ENCODE measurements at regions not wholly inside any gene's neighbourhood (a gene's known extent, or its start where the extent isn't known, plus 50 kb on each side); places are given as distances from the start of the nearest gene placed in this dataset.
"Not testable (repeated sequence)": the region's sequence is repeated elsewhere in the genome, so short reads cannot be mapped to it uniquely, and the experiment has no call there.

- intact Hi-C loops (cut with micrococcal nuclease) = no loop called here
- Histone ChIP-seq H3K27me3 (ENCODE audit: low read depth) (peaks cover 6% of the 10 kb centered on the region), H3K9me3 (replicated peaks) (no peaks in the 10 kb centered on the region), H3K36me3 (no peaks in the 10 kb centered on the region), H3K4me3 (no peak overlapping the region), H3K4me1 (no peaks in the 10 kb centered on the region), H3K27ac (replicated peaks) (no peak overlapping the region)
- no peak for TF ChIP-seq CTCF (IDR thresholded peaks at IDR 0.05; ENCODE audit: borderline replicate concordance)
- DNase-seq = no peak
These were observed 151.0 kb downstream of the NUF2 start for GRCh38 chr1:163472651-163473248.

- intact Hi-C loops (cut with micrococcal nuclease) = no loop called here
- Histone ChIP-seq H3K9me3 (replicated peaks) (peaks cover 7% of the 10 kb centered on the region), H3K4me3 (no peak overlapping the region), H3K27me3 (ENCODE audit: low read depth) (peaks cover 5% of the 10 kb centered on the region), H3K36me3 (no peaks in the 10 kb centered on the region), H3K4me1 (no peaks in the 10 kb centered on the region), H3K27ac (replicated peaks) (no peak overlapping the region)
- TF ChIP-seq CTCF (IDR thresholded peaks at IDR 0.05; ENCODE audit: borderline replicate concordance) = no peak
- no peak for DNase-seq
These were observed 155.6 kb downstream of the NUF2 start for GRCh38 chr1:163477276-163477830.

- H3K27ac ChIP-seq (replicated peaks); intact Hi-C loops (cut with micrococcal nuclease); H3K27me3 ChIP-seq (ENCODE audit: low read depth); H3K4me1 ChIP-seq; DNase-seq; H3K4me3 ChIP-seq; H3K36me3 ChIP-seq: not testable (repeated sequence)
- peaks cover 54% of the 10 kb centered on the region for H3K9me3 ChIP-seq (replicated peaks)
These were observed 176.9 kb downstream of the NUF2 start for GRCh38 chr1:163498391-163499330.

GRCh38 chr1:163504331-163504978, 182.7 kb downstream of the NUF2 start:
- no peak for DNase-seq
- no peaks in the 10 kb centered on the region for H3K4me1 ChIP-seq
- H3K36me3 ChIP-seq = no peaks in the 10 kb centered on the region
- no peak overlapping the region for H3K4me3 ChIP-seq
- intact Hi-C loops (cut with micrococcal nuclease) = no loop called here
- no peaks in the 10 kb centered on the region for H3K27me3 ChIP-seq (ENCODE audit: low read depth)
- H3K9me3 ChIP-seq (replicated peaks) = peaks cover 14% of the 10 kb centered on the region
- TF ChIP-seq CTCF (IDR thresholded peaks at IDR 0.05; ENCODE audit: borderline replicate concordance) = no peak
- no peak overlapping the region for H3K27ac ChIP-seq (replicated peaks)

- no peak for TF ChIP-seq CTCF (IDR thresholded peaks at IDR 0.05; ENCODE audit: borderline replicate concordance)
- H3K4me3 ChIP-seq = no peak overlapping the region
- H3K27ac ChIP-seq (replicated peaks) = no peak overlapping the region
- intact Hi-C loops (cut with micrococcal nuclease) = no loop called here
- H3K4me1 ChIP-seq = no peaks in the 10 kb centered on the region
- no peaks in the 10 kb centered on the region for H3K27me3 ChIP-seq (ENCODE audit: low read depth)
- no peaks in the 10 kb centered on the region for H3K36me3 ChIP-seq
- H3K9me3 ChIP-seq (replicated peaks) = peaks cover 12% of the 10 kb centered on the region
- no peak for DNase-seq
These were observed 187.4 kb downstream of the NUF2 start for GRCh38 chr1:163509114-163509513.
